GM21723 (cell line): ENCODE measurements at regions not wholly inside any gene's neighbourhood (a gene's known extent, or its start where the extent isn't known, plus 50 kb on each side); places are given as distances from the start of the nearest gene placed in this dataset.

Source experiments
- ATAC-seq: cut with Tn5 transposase; IDR thresholded peaks from one replicate; pipeline ENCODE4 v1.9.1; 2021; ENCODE audit warnings: mild to moderate bottlenecking, moderate library complexity; ENCODE audit not compliant: unreplicated experiment

- no peak for ATAC-seq
Observed at GRCh38 chrX:66328950-66329596, 165.0 kb downstream of the HEPH start.

GRCh38 chrX:66360894-66361293 lies 196.8 kb downstream of the HEPH start:
- ATAC-seq: no peak

- ATAC-seq: no peak
Observed at GRCh38 chrX:66384722-66385121, 220.7 kb downstream of the HEPH start.

GRCh38 chrX:66399273-66399672 lies 235.2 kb downstream of the HEPH start:
- ATAC-seq: no peak

GRCh38 chrX:66402165-66402564 lies 236.7 kb downstream of the EDA2R start:
- ATAC-seq: no peak

GRCh38 chrX:66408507-66408906 lies 230.4 kb downstream of the EDA2R start:
- ATAC-seq: peak; percentile 72

GRCh38 chrX:66410806-66411205 lies 228.1 kb downstream of the EDA2R start:
- no peak for ATAC-seq
